RKO (cell line): ENCODE measurements at regions not wholly inside any gene's neighbourhood (a gene's known extent, or its start where the extent isn't known, plus 50 kb on each side); places are given as distances from the start of the nearest gene placed in this dataset.

Experiments used
- DNase-seq: peaks from one replicate; pipeline ENCODE4 v3.0.0-alpha.2; 2016; ENCODE audit warnings: low spot score

DNA sequence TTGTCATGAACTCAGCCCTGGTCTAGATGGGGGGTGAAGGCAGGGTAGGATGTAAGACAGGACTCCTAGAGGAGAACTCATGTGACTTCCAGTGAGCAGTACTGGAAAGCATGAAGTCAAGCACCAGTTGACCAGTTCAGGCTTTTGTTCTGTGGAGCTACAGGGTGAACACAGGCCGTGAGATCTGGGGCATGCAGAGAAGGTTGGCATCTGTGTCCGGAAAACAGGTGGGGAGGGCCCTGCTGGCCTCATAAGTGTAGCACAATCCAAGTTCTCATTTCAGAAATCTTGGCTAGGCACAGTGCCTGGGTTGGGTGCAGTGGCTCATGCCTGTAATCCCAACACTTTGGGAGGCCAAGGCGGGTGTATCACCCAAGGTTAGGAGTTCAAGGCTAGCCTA lies 50.9 kb upstream of the SPATS2L start:
- no peak for DNase-seq
